WTC11 (cell line): ENCODE measurements at regions not wholly inside any gene's neighbourhood (a gene's known extent, or its start where the extent isn't known, plus 50 kb on each side); places are given as distances from the start of the nearest gene placed in this dataset.
A peak's percentile ranks its signal among the peaks of the same experiment; 100 is the strongest.

Experiments
- ATAC-seq: fragments of 200-7000 bp; cut with Tn5 transposase; 2 replicates; pipeline ENCODE4 v1.10.0; 2021; ENCODE audit warnings: mild to moderate bottlenecking, moderate library complexity
- CTCF ChIA-PET: fragments of 300-600 bp; sonication (Branson Sonifier 250); formaldehyde crosslinking; loops from one replicate; lab custom pipeline; 2021; ENCODE audit warnings: antibody characterized with exemption; lab: Charles Lee
- POLR2A ChIA-PET: fragments of 350-600 bp; sonication (Branson Sonifier 250); formaldehyde crosslinking; loops from one replicate; lab custom pipeline; 2021; ENCODE audit warnings: antibody characterized with exemption; lab: Charles Lee
- DNase-seq: peaks from one replicate; pipeline ENCODE4 v3.0.0; 2021; ENCODE audit warnings: low spot score
- H3K27ac Mint-ChIP-seq: 2 replicates; pipeline ENCODE4 v1.8.0; 2021; ENCODE audit warnings: mixed read lengths
- H3K27me3 Mint-ChIP-seq: 2 replicates; pipeline ENCODE4 v1.8.0; 2021; ENCODE audit warnings: low read depth, mild to moderate bottlenecking, moderate library complexity, mixed read lengths
- H3K36me3 Mint-ChIP-seq: 2 replicates; pipeline ENCODE4 v1.8.0; 2021; ENCODE audit warnings: mixed read lengths
- H3K4me1 Mint-ChIP-seq: 2 replicates; pipeline ENCODE4 v1.8.0; 2022; ENCODE audit warnings: mixed read lengths
- H3K4me3 Mint-ChIP-seq: 2 replicates; pipeline ENCODE4 v1.8.0; 2021; ENCODE audit warnings: mild to moderate bottlenecking, moderate library complexity, mixed read lengths
- H3K9me3 Mint-ChIP-seq: 2 replicates; pipeline ENCODE4 v1.8.0; 2021; ENCODE audit warnings: mixed read lengths
- CBFB ChIP-seq: sonication (generic); formaldehyde crosslinking; IDR thresholded peaks from 2 replicates; pipeline ENCODE4 v1.8.1; 2022; ENCODE audit warnings: mild to moderate bottlenecking, low read depth, missing genetic modification reagents
- FOXP1 ChIP-seq: sonication (generic); formaldehyde crosslinking; IDR thresholded peaks from 2 replicates; pipeline ENCODE4 v1.8.0; 2022; ENCODE audit warnings: missing genetic modification reagents, mild to moderate bottlenecking, moderate library complexity, borderline replicate concordance
- IRF2 ChIP-seq: sonication (generic); formaldehyde crosslinking; IDR thresholded peaks from 2 replicates; pipeline ENCODE4 v1.8.0; 2022; ENCODE audit warnings: low read depth, missing genetic modification reagents, borderline replicate concordance
- JAZF1 ChIP-seq: fragments of 250-450 bp; sonication (Bioruptor Pico); IDR thresholded peaks from 2 replicates; pipeline ENCODE4 v1.9.0; 2021; ENCODE audit warnings: moderate library complexity, mild to moderate bottlenecking, inconsistent platforms
- JUN ChIP-seq: sonication (generic); formaldehyde crosslinking; IDR thresholded peaks from 2 replicates; pipeline ENCODE4 v1.8.0; 2023; ENCODE audit warnings: mild to moderate bottlenecking, missing genetic modification reagents
- NR2C2 ChIP-seq: sonication (generic); formaldehyde crosslinking; IDR thresholded peaks from 2 replicates; pipeline ENCODE4 v1.8.0; 2022; ENCODE audit warnings: mild to moderate bottlenecking, missing genetic modification reagents
- NR3C1 ChIP-seq: sonication (generic); formaldehyde crosslinking; conservative IDR thresholded peaks from 2 replicates; pipeline ENCODE4 v1.8.1; 2023; ENCODE audit warnings: low read depth, mild to moderate bottlenecking, missing genetic modification reagents
- SOX15 ChIP-seq: fragments of 250-450 bp; sonication (Bioruptor Pico); IDR thresholded peaks from 2 replicates; pipeline ENCODE4 v1.9.0; 2021; ENCODE audit warnings: mild to moderate bottlenecking
- ZBTB21 ChIP-seq: sonication (generic); formaldehyde crosslinking; IDR thresholded peaks from 2 replicates; pipeline ENCODE4 v1.8.1; 2023; ENCODE audit warnings: mild to moderate bottlenecking, missing genetic modification reagents, borderline replicate concordance
- ZNF121 ChIP-seq: sonication (generic); formaldehyde crosslinking; IDR thresholded peaks from 2 replicates; pipeline ENCODE4 v1.8.0; 2023; ENCODE audit warnings: missing genetic modification reagents
- ZNF219 ChIP-seq: sonication (generic); formaldehyde crosslinking; IDR thresholded peaks from 2 replicates; pipeline ENCODE4 v1.8.0; 2023; ENCODE audit warnings: missing genetic modification reagents, mild to moderate bottlenecking, borderline replicate concordance
- ZNF423 ChIP-seq: fragments of 250-450 bp; sonication (Bioruptor Pico); IDR thresholded peaks from 2 replicates; pipeline ENCODE4 v2.1.2; 2022; ENCODE audit warnings: mild to moderate bottlenecking, moderate library complexity
- TF ChIP-seq, protein P1 (sequence below): sonication (generic); formaldehyde crosslinking; IDR thresholded peaks from 2 replicates; pipeline ENCODE4 v1.8.1; 2022; ENCODE audit warnings: low read depth, mild to moderate bottlenecking, moderate library complexity, missing genetic modification reagents, borderline replicate concordance
- TF ChIP-seq, protein P2 (sequence below): sonication (generic); formaldehyde crosslinking; IDR thresholded peaks from 2 replicates; pipeline ENCODE4 v1.8.1; 2022; ENCODE audit warnings: mild to moderate bottlenecking, missing genetic modification reagents, moderate library complexity, borderline replicate concordance
- TF ChIP-seq, protein P3 (sequence below): sonication (generic); formaldehyde crosslinking; IDR thresholded peaks from 2 replicates; pipeline ENCODE4 v1.8.1; 2023; ENCODE audit warnings: mild to moderate bottlenecking, moderate library complexity, missing genetic modification reagents
- TF ChIP-seq, protein P4 (sequence below): sonication (generic); formaldehyde crosslinking; IDR thresholded peaks from 2 replicates; pipeline ENCODE4 v1.8.0; 2022; ENCODE audit warnings: mild to moderate bottlenecking, missing genetic modification reagents
- TF ChIP-seq, protein P5 (sequence below): fragments of 250-450 bp; sonication (Bioruptor Pico); IDR thresholded peaks from 2 replicates; pipeline ENCODE4 v1.9.0; 2021; ENCODE audit warnings: mild to moderate bottlenecking
- TF ChIP-seq, protein P6 (sequence below): sonication (generic); formaldehyde crosslinking; IDR thresholded peaks from 2 replicates; pipeline ENCODE4 v1.8.0; 2022; ENCODE audit warnings: mild to moderate bottlenecking, missing genetic modification reagents
- TF ChIP-seq, protein P7 (sequence below): sonication (generic); formaldehyde crosslinking; IDR thresholded peaks from 2 replicates; pipeline ENCODE4 v1.8.0; 2022; ENCODE audit warnings: mild to moderate bottlenecking, missing genetic modification reagents
- TF ChIP-seq, protein P8 (sequence below): sonication (generic); formaldehyde crosslinking; IDR thresholded peaks from 2 replicates; pipeline ENCODE4 v1.8.1; 2022; ENCODE audit warnings: mild to moderate bottlenecking, moderate library complexity, missing genetic modification reagents

DNA sequence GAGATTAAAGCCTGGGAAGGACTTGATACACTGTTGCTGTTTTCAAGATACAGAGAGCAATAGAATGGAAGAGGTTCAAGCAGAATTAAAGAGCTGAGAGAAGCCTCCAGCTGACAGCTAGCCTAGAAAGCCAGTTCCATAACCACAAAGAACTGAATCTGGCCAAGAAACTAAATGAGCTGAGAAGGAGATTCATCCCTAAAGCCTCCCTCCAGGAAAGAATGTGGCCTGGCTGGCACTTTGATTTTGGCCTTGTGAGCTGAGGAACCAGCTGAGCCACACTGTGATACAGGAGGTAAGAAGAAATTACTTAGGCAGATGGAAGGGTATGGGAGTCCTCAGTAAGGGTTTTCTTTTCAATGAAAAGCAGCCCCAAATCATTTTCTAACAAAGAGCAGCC is 324.1 kb downstream of the PHF14 start:
- Mint-ChIP-seq H3K4me1 (peaks cover 25% of the 10 kb centered on the region), H3K9me3 (peaks cover 6% of the 10 kb centered on the region), H3K36me3 (no peaks in the 10 kb centered on the region), H3K4me3 (no peak overlapping the region), H3K27ac (0 out of 2 replicates have a peak overlapping the region, but pooled peaks have one; percentile 14), H3K27me3 (no peaks in the 10 kb centered on the region)
- TF ChIP-seq, protein P1, sequence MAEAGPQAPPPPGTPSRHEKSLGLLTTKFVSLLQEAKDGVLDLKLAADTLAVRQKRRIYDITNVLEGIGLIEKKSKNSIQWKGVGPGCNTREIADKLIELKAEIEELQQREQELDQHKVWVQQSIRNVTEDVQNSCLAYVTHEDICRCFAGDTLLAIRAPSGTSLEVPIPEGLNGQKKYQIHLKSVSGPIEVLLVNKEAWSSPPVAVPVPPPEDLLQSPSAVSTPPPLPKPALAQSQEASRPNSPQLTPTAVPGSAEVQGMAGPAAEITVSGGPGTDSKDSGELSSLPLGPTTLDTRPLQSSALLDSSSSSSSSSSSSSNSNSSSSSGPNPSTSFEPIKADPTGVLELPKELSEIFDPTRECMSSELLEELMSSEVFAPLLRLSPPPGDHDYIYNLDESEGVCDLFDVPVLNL (CRISPR knock-in tag), result no peak
- TF ChIP-seq, protein P2, sequence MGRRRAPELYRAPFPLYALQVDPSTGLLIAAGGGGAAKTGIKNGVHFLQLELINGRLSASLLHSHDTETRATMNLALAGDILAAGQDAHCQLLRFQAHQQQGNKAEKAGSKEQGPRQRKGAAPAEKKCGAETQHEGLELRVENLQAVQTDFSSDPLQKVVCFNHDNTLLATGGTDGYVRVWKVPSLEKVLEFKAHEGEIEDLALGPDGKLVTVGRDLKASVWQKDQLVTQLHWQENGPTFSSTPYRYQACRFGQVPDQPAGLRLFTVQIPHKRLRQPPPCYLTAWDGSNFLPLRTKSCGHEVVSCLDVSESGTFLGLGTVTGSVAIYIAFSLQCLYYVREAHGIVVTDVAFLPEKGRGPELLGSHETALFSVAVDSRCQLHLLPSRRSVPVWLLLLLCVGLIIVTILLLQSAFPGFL (CRISPR knock-in tag), result no peak
- TF ChIP-seq IRF2 (CRISPR knock-in tag), result no peak
- no peak for TF ChIP-seq ZNF121 (CRISPR knock-in tag)
- DNase-seq (no peak), ATAC-seq (peak; percentile 24)
- CTCF ChIA-PET, result no interaction called here
- POLR2A ChIA-PET, result no interaction called here

DNA sequence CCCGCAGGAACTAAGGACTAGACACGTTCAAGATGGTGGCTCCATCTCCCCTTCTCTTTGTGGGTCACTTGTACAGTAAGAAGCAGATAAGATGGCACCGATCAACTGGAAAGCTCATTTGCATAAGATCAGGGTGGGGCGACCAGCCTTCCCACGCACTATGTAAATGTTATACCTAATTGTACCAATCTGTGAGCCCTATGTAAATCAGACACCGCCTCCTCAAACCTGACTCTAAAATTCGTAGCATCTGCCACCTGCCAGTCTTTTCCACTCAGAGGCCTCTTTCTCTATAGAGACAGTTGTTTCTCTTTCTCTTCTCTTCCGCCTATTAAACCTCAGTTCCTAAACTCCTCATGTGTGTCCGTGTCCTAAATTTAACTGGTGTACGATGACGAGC is 324.5 kb downstream of the PHF14 start:
- Mint-ChIP-seq H3K36me3 (no peaks in the 10 kb centered on the region), H3K4me3 (no peak overlapping the region)
- DNase-seq, result no peak
- TF ChIP-seq JAZF1 (CRISPR knock-in tag), result no peak
- no peak for TF ChIP-seq ZNF423 (CRISPR knock-in tag)
- no peak for TF ChIP-seq SOX15
- TF ChIP-seq IRF2 (CRISPR knock-in tag), result no peak
- TF ChIP-seq NR2C2 (CRISPR knock-in tag), result no peak
- TF ChIP-seq ZBTB21 (CRISPR knock-in tag), result no peak
- TF ChIP-seq FOXP1, result no peak
- TF ChIP-seq, protein P3, sequence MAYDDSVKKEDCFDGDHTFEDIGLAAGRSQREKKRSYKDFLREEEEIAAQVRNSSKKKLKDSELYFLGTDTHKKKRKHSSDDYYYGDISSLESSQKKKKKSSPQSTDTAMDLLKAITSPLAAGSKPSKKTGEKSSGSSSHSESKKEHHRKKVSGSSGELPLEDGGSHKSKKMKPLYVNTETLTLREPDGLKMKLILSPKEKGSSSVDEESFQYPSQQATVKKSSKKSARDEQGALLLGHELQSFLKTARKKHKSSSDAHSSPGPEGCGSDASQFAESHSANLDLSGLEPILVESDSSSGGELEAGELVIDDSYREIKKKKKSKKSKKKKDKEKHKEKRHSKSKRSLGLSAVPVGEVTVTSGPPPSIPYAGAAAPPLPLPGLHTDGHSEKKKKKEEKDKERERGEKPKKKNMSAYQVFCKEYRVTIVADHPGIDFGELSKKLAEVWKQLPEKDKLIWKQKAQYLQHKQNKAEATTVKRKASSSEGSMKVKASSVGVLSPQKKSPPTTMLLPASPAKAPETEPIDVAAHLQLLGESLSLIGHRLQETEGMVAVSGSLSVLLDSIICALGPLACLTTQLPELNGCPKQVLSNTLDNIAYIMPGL (CRISPR knock-in tag), result no peak
- TF ChIP-seq, protein P4, sequence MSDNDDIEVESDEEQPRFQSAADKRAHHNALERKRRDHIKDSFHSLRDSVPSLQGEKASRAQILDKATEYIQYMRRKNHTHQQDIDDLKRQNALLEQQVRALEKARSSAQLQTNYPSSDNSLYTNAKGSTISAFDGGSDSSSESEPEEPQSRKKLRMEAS (CRISPR knock-in tag), result no peak
- no peak for TF ChIP-seq CBFB (CRISPR knock-in tag)
- TF ChIP-seq, protein P5, sequence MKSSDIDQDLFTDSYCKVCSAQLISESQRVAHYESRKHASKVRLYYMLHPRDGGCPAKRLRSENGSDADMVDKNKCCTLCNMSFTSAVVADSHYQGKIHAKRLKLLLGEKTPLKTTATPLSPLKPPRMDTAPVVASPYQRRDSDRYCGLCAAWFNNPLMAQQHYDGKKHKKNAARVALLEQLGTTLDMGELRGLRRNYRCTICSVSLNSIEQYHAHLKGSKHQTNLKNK (CRISPR knock-in tag), result no peak
- TF ChIP-seq ZNF219 (CRISPR knock-in tag), result no peak
- TF ChIP-seq, protein P6, sequence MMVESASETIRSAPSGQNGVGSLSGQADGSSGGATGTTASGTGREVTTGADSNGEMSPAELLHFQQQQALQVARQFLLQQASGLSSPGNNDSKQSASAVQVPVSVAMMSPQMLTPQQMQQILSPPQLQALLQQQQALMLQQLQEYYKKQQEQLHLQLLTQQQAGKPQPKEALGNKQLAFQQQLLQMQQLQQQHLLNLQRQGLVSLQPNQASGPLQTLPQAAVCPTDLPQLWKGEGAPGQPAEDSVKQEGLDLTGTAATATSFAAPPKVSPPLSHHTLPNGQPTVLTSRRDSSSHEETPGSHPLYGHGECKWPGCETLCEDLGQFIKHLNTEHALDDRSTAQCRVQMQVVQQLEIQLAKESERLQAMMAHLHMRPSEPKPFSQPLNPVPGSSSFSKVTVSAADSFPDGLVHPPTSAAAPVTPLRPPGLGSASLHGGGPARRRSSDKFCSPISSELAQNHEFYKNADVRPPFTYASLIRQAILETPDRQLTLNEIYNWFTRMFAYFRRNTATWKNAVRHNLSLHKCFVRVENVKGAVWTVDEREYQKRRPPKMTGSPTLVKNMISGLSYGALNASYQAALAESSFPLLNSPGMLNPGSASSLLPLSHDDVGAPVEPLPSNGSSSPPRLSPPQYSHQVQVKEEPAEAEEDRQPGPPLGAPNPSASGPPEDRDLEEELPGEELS, result no peak
- no peak for TF ChIP-seq JUN (CRISPR knock-in tag)
- TF ChIP-seq, protein P7, sequence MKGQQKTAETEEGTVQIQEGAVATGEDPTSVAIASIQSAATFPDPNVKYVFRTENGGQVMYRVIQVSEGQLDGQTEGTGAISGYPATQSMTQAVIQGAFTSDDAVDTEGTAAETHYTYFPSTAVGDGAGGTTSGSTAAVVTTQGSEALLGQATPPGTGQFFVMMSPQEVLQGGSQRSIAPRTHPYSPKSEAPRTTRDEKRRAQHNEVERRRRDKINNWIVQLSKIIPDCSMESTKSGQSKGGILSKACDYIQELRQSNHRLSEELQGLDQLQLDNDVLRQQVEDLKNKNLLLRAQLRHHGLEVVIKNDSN (CRISPR knock-in tag), result no peak
- no peak for TF ChIP-seq NR3C1
- no peak for TF ChIP-seq ZNF121 (CRISPR knock-in tag)
- TF ChIP-seq, protein P8, sequence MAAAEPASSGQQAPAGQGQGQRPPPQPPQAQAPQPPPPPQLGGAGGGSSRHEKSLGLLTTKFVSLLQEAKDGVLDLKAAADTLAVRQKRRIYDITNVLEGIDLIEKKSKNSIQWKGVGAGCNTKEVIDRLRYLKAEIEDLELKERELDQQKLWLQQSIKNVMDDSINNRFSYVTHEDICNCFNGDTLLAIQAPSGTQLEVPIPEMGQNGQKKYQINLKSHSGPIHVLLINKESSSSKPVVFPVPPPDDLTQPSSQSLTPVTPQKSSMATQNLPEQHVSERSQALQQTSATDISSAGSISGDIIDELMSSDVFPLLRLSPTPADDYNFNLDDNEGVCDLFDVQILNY (CRISPR knock-in tag), result no peak
- TF ChIP-seq, all 79 proteins: peak for 0
- peaks cover 25% of the 10 kb centered on the region for H3K4me1 Mint-ChIP-seq
- H3K27ac Mint-ChIP-seq, result no peak overlapping the region
- no peaks in the 10 kb centered on the region for H3K27me3 Mint-ChIP-seq
- ATAC-seq, result peak; percentile 88
- POLR2A ChIA-PET, result no interaction called here
- peaks cover 8% of the 10 kb centered on the region for H3K9me3 Mint-ChIP-seq
- CTCF ChIA-PET, result no interaction called here
